Cerebellar nuclear complex (tissue), 1 donor: ENCODE measurements at regions not wholly inside any gene's neighbourhood (a gene's known extent, or its start where the extent isn't known, plus 50 kb on each side); places are given as distances from the start of the nearest gene placed in this dataset.
"Not testable (repeated sequence)": the region's sequence is repeated elsewhere in the genome, so short reads cannot be mapped to it uniquely, and the experiment has no call there.

Experiments used
- DNase-seq, 2 experiments: peaks; one replicate each; lab custom pipeline; 2025; lab: John Stamatoyannopoulos, UW

- DNase-seq, result no peak
Measured at GRCh38 chr21:17397703-17398102, 115.1 kb upstream of the CXADR start.

DNA sequence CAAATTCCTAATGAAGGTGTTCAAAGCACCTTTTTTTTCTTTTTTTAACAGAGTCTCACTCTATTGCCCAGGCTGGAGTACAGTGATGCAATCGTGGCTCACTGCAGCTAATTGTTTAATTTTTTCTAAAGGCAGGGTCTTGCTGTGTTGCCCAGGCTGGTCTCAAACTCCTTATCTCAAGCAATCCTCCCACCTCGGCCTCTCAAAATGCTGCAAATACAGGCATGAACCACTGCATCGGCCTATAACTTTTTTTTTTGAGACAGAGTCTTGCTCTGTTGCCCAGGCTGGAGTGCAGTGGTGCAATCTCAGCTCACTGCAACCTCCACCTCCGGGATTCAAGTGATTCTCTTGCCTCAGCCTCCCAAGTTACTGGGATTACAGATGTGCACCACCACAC is 113.9 kb upstream of the CXADR start:
- not testable (repeated sequence) for DNase-seq

DNA sequence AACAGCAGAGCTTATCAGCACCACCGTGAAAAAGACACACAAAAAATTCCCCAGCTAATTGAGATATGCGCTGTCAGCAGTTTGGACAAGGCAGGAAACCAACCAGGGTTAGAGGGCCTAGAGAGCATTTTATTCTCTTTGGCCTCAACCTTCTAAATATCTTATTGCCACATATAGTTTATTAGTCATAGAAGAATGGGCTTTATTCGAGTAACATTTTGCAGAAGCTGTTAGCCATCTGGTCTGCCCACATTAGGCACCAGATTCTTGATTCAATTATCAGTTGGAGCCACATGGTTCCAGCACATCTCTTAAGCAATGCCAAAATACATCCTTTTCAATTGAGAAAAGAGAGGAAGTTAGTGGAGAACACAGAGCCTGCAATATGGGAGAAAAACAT is 109.9 kb upstream of the CXADR start:
- no peak for DNase-seq

GRCh38 chr21:17406202-17406601 is 106.6 kb upstream of the CXADR start:
- no peak for DNase-seq

DNA sequence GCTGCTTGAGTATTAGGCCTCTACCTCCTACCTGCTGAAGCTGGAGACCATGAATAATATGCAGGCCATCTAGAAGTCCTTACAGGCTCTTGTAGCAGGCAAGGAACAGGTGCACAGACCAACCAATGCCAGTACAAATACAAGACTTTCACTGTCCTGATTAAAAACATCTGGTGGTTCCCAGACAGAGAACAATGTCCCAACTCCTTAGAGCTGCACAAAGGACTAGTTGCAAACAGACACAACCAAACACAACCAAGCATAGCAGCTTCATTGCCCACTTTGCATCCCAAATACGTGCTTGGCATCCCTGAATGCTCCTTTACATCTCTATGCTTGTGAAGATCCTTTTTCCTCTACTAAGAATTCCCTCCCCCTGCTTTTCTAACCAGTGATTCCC is 98.1 kb upstream of the CXADR start:
- no peak for DNase-seq

DNA sequence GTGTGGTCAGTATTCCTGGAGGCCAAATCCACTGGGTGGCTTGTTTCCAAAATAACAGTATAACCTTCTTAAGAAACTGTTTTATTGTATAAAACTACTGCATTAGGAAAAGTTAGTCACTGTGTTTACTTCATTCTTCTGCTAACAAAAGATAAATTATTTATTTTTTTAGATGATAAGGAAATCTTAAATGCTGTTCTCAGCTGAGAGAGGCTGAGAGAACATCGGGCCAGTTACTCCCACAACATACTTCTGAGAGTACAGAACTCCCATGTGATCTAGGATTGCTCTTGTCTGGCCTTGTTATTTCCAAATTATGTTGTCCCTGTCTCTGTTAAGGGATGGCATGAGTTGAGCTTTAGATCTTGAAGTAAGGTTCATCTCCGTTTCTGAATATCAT is 96.7 kb upstream of the CXADR start:
- no peak for DNase-seq

DNA sequence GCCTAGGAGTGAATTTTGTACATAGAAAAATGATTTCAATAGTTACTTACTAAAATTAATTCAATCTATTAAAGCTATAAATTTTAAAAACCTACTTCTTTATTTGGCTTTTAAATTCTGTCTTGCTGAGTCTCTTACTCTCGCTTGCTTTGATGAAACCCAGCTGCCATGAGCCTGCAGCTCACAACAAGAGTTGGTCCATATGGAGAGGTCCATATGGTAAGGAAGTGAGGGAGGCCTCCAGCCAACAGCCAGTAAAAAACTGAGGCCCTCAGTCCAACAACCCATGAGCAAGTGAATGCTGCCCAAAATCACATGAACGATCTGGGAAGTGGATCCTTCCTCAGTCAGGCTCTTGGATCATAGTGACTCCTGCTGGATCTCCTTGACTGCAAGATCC is 89.9 kb upstream of the CXADR start:
- DNase-seq, result no peak

- DNase-seq, result no peak
Measured at GRCh38 chr21:17427157-17427556, 85.7 kb upstream of the CXADR start.

- DNase-seq, result no peak
Measured at GRCh38 chr21:17427831-17428483, 84.9 kb upstream of the CXADR start.

- no peak for DNase-seq
Measured at GRCh38 chr21:17428484-17428869, 84.4 kb upstream of the CXADR start.

- no peak for DNase-seq
Measured at GRCh38 chr21:17428980-17429379, 83.9 kb upstream of the CXADR start.

- no peak for DNase-seq
Measured at GRCh38 chr21:17429936-17430335, 82.9 kb upstream of the CXADR start.

DNA sequence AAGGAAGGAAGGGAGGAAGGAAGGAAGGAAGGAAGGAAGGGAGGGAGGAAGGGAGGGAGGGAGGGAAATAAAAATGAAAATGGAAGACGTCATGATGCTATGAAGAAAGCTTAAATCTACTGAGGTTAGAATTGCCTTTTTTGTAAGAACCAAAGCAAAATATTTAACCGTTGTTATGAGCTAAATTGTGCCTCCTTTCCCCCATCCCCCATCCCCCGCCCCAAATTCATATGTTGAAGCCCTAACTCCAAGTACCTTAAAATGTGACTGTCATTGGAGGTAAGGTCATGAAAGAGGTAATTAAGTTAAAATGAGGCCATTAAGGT is 80.1 kb upstream of the CXADR start:
- DNase-seq, result no peak

DNA sequence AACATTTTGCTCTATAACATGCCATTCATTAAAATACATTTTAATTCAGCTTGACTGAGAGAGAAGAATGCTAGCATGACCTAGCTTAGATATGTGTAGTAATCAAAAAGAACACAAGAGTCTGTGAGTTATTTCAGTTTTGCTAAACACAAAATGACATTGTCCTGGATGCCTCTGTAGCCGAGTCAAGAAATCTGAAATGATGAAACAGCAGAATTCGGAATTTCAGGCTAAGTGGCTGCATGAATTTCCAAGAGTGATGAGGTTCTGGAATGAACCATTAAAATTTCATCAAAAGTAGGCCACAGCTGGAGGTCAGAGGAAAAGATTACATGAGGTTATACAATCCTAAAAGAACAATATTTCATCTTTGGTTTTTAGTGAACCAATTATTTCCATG is 79.1 kb upstream of the CXADR start:
- no peak for DNase-seq

GRCh38 chr21:17435565-17436543 is 77.0 kb upstream of the CXADR start:
- DNase-seq, result no peak

DNA sequence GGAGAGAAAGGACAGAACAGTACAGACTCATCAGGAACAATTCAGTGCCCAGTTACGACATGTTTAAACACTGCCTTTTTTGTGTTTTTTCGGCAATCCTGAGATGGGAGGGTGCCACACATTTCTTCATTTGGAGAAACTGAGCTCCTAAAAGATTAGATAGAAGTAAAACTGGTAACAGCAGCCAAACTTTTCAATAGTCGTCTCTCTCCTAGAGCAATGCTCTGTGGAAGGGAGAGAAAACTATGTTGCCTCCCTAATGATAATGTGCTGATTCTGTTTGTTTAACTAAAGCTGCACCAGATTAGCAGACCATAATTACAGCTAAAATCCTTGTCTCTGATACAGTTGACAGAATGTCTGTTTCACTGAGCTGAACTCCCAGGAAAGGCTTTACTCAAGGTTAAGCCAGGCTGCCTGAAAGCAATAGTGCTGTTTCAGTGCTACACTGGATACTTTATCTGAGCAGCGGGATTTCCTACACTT is 76.2 kb upstream of the CXADR start:
- DNase-seq, result no peak

- no peak for DNase-seq
Measured at GRCh38 chr21:17438635-17439034, 74.2 kb upstream of the CXADR start.

DNA sequence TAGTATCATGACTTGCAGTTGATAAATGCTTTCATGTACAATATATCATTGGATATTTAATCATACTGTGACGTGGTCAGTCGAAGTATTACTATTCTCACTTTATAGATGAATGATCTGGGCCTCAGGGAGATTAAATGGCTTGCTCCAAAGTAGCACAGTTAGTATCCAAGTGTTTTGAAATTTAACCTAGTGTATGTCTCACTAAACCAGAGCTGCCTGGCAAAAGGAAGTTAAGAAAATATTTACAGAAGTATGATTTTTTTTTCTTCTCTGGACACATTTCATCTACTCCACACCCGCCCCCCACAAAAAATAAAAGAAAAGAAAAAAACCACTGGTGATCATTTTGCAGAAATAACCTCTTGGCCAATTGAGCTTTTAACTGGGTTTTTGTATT is 71.9 kb upstream of the CXADR start:
- no peak for DNase-seq

DNA sequence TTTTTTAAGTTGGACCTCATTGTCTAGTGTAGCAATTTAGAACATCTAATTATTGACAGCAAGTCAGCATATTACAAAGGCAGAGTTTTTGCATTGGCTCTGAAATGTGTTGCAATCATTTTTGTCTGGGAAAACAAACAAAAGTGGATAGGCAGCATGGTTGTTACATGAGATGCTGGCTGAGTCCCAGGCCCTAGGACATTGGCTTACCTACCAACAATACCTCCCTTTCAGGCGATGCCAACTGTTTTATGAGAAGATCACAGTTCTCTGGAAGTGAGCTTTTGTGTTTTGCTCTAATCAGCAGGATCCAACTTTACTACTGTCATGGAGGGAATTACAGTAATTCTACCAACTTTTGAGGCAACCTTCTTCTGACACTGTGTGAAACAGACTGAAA is 71.5 kb upstream of the CXADR start:
- no peak for DNase-seq

DNA sequence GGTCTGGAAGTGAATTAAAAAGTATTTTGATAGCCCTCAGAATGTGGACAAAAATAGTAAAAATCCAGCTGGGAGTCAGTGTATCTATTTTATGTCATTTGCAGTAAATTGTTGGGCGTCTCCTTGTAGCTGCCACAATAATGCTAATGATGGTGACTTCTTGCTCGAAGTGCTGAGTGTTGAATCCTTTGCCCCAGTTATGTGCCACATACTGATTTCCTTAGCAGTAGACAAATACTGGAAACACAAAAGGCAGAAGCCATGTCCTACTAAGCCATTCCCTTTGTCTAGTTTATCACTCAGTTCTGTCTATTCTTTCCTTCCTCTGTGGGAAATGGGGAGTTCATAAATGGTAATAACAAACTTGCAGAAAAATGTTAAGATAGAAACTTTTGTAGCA is 70.7 kb upstream of the CXADR start:
- no peak for DNase-seq

DNA sequence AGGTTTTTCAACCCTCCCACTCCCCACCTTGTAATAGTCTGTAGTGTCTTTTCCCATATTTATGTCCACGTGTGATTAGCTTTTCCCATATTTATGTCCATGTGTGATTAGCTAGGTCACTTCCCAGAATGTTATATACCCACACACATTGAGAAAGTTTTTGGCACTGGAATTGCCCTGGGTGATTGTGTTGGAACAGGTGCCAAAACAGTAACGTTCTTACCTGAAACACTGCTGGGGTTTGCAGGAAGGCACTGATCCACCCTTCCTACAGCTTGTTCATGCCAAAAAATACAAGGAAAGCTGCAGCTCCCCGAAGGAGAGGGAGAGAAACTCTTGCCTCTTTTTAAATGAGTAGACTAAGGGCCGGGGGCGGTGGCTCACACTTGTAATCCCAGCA is 68.0 kb upstream of the CXADR start:
- DNase-seq, result no peak

DNA sequence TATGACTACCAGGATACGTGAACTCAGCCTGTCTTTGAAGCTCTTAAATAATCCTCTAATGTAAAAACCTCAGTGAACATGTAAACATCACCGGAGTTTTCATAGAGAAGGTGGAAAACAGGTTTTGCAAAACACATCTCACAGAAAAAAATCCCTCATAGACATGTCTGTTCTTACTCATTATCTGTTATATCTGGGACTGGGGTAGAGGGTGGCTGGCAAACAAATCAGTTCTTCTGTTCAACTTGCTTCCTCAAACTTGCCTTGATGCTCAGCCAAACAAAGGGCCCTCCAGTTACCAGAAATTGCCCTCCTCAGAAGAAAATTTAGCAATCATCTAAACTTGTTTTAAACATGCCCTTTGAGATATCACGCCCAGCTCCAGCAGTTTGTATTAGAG is 66.1 kb upstream of the CXADR start:
- no peak for DNase-seq

DNA sequence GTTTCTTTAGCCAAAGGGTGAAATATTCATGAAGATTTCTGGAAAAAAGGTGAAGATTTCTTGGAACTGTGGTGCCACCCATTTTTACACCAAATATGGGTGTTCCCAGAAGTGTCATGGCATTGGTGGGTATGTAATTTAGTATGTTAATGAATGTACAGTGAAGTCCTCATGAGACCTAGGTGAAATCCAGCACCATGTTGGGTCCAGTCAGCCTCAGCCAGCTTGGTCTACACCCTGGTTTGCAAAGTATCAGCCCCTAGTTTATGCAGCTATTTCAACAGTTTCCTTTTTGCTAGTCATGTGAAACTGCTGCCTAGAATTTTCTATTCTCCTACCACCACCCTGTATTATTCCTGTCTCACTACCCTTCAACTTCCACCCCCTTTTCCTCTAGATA is 63.1 kb upstream of the CXADR start:
- DNase-seq, result no peak
